Retinal pigment epithelial cell (primary cell): ENCODE measurements at regions not wholly inside any gene's neighbourhood (a gene's known extent, or its start where the extent isn't known, plus 50 kb on each side); places are given as distances from the start of the nearest gene placed in this dataset.

Experiments
- DNase-seq: peaks from one replicate; pipeline ENCODE4 v3.0.0-alpha.2; 2010; ENCODE audit warnings: low read depth
- H3K4me3 ChIP-seq: 2 replicates; pipeline ENCODE4 v1.5.1; 2011; ENCODE audit warnings: mild to moderate bottlenecking, low read length, control low read depth, moderate library complexity
- TF ChIP-seq, protein P1 (sequence below): conservative IDR thresholded peaks from 2 replicates; pipeline ENCODE4 v1.5.1; 2011; ENCODE audit warnings: low read depth, low read length, control low read depth, inconsistent platforms

DNA sequence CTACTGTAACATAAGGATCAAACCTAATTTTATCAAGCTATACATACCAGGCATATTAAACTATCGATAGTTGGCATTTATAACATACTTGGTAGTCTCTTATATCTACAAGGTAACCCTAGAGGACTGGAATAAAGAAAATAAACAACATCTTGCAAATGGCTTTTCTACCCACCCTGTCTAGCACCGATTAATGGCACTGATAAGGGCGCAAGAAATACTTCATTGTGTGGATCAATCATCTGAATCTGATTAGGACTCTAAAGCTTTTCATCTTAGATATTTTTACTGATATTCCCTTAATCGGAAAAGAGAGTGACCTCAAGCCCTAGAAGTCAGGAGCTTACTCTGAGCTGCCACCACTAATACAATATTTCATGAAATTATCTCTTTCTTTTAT is 1461.7 kb upstream of the PIK3C3 start:
- TF ChIP-seq, protein P1, sequence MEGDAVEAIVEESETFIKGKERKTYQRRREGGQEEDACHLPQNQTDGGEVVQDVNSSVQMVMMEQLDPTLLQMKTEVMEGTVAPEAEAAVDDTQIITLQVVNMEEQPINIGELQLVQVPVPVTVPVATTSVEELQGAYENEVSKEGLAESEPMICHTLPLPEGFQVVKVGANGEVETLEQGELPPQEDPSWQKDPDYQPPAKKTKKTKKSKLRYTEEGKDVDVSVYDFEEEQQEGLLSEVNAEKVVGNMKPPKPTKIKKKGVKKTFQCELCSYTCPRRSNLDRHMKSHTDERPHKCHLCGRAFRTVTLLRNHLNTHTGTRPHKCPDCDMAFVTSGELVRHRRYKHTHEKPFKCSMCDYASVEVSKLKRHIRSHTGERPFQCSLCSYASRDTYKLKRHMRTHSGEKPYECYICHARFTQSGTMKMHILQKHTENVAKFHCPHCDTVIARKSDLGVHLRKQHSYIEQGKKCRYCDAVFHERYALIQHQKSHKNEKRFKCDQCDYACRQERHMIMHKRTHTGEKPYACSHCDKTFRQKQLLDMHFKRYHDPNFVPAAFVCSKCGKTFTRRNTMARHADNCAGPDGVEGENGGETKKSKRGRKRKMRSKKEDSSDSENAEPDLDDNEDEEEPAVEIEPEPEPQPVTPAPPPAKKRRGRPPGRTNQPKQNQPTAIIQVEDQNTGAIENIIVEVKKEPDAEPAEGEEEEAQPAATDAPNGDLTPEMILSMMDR: no peak
- H3K4me3 ChIP-seq: no peak overlapping the region
- no peak for DNase-seq

DNA sequence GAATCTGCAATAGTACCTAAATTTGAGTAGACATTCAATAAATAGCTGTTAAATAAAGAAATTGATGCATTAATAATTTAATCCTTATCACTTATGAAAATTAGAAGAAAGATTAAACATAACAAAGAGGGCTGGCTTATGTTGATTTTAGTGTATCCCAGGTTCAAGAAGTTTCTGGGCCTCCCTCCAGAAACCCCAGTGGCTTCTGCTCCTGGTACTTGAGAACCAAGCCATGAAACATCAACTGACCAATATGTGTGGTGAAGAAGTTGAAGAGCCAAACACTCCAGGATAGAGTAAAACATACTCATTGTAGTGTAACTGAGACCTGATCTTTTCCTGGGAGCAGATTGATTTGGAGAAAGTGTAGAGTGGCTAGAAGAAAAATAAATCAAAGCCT is 1465.7 kb upstream of the PIK3C3 start:
- TF ChIP-seq, protein P1: no peak
- no peak overlapping the region for H3K4me3 ChIP-seq
- DNase-seq: no peak

DNA sequence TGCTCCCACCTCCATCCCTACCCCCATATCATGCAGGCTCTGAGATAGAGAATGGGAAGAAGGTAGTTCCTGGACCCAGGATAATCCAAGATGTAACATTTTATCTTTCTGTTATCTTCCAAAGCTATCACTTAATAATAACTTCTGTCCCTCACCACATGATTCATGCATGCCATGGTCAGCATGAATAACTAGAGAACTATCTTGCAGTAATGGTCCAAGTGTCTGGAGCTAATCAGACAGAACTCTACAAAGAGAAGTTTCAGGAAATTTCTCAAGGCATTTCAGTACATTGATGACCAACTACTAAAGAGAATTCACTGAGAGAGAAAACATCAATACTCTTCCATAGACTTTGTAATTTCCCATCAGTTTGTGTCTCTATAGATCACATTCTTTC is 1469.7 kb upstream of the PIK3C3 start:
- H3K4me3 ChIP-seq: no peak overlapping the region
- DNase-seq: no peak
- TF ChIP-seq, protein P1: no peak

DNA sequence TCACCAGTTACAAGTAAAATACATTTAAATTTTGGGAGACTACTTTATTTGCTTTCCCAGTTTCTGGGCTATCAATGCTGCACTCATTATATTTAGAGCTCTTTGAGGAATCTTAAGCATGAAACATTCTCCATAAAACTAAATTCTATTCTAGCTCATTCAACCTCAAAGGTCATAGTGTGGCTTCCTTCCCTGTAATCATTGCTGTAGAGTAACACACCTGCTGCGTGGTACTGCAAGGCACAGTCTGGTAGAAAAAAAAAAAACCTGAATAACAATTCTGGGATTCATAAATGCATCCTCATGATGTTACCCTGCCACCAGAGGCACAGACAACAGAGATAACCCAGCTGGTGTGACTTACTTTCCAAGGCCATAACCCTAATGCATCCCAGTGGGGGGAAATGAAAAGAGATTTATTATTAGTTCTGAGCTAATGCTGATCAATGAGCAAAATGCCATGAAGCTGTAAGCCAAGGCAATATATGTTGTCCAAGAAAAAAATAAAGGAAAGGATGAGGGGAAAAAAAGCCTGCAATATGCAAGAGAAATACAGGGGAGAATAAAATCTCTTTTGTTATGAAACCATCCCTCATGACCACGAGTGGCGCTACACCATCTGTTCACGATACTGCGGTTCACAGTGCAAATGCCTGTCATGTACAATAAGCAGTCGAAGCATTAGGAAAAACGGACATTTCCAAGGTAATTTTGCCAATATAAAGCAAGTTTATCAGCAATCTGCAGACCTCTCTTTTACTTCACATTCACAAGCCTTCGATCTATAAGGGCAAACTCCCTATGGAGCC is 1481.6 kb upstream of the PIK3C3 start:
- TF ChIP-seq, protein P1: no peak
- DNase-seq: peak; percentile 55
- H3K4me3 ChIP-seq: no peak overlapping the region

DNA sequence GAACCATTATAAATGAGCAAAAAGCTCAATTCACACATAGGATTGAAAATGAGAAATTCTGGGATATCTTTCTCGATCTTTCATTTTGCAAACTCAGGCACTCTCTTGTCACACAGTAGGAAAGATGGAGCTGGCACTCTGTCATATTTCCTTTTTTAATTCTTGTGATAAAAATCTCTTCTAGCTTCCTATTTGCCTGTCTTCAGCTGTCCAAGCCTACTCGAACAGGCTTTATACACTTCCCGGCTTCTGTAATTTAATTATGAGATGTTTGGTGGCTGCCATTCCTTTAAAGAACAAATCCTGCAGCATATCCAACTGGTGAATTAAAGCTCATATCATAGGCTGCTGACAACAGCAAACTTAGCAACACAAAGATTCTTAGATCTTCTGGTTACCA is 1484.3 kb upstream of the PIK3C3 start:
- TF ChIP-seq, protein P1: no peak
- DNase-seq: no peak
- no peak overlapping the region for H3K4me3 ChIP-seq

DNA sequence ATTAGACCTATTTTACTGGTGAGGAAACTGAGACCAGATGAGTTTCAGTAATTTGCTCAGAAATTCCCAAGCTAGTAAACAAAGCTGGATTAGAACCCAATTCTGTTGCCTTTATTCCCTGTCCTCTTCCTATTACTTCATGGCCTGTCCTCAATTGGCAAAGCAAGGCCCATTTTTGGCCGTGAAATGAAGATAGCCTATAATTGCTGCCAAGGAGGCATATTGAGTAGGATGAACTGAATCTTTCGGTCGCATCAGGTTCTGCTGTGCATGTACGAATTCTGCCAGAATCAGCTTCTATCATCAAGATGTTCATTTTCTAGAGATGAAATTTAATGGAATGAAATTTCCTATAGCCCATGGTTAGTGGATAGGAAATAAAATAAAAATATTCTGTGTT is 1485.2 kb upstream of the PIK3C3 start:
- H3K4me3 ChIP-seq: no peak overlapping the region
- TF ChIP-seq, protein P1: no peak
- DNase-seq: no peak

DNA sequence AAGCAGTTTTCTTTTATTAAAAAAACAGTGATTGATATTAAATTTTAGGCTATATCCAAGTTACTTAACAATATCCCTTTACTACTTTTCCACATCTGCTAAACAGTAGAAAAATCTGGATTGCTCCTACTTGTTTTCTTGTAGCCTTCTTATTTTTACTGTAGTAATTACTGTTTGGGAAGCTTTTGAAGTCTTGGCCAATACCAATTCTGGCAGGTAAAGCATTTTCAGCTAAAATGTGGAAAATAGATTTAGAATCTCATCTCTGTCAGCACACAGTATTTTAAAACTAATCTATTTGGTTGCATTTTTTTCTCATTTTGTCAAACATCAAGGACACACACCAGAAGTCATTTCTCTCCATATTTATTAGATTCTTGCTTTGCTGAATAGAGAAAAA is 1485.7 kb upstream of the PIK3C3 start:
- no peak for DNase-seq
- TF ChIP-seq, protein P1: no peak
- H3K4me3 ChIP-seq: no peak overlapping the region
